ENCODE measurements at regions not wholly inside any gene's neighbourhood (a gene's known extent, or its start where the extent isn't known, plus 50 kb on each side); places are given as distances from the start of the nearest gene placed in this dataset.

GRCh38 chr5:145587308-145587672, 247.9 kb downstream of the PRELID2 start:
- no peak for DNase-seq
- intact Hi-C loops (cut with DNase I), result no loop called here

GRCh38 chr5:145586661-145587307, 248.4 kb downstream of the PRELID2 start:
- intact Hi-C loops (cut with DNase I), result no loop called here
- no peak for DNase-seq

- DNase-seq, result no peak
- intact Hi-C loops (cut with DNase I), result no loop called here
These were observed 249.5 kb downstream of the PRELID2 start for GRCh38 chr5:145585443-145586148.

- intact Hi-C loops (cut with DNase I), result no loop called here
- DNase-seq, result no peak
These were observed 255.8 kb downstream of the PRELID2 start for GRCh38 chr5:145579301-145579700.

- DNase-seq, result no peak
These were observed 260.1 kb downstream of the PRELID2 start for GRCh38 chr5:145574889-145575573.

GRCh38 chr5:145568581-145568980, 266.6 kb downstream of the PRELID2 start:
- intact Hi-C loops (cut with DNase I), result no loop called here
- DNase-seq, result no peak

More at GRCh38 chr5:145574889-145575573, 260.1 kb downstream of the PRELID2 start:
- intact Hi-C loops (cut with DNase I), result no loop called here

GRCh38 chr5:145562931-145563330, 272.2 kb downstream of the PRELID2 start:
- intact Hi-C loops (cut with DNase I), result no loop called here
- DNase-seq, result no peak

GRCh38 chr5:145558288-145558687, 276.9 kb downstream of the PRELID2 start:
- intact Hi-C loops (cut with DNase I), result no loop called here

GRCh38 chr5:145557345-145557744, 277.8 kb downstream of the PRELID2 start:
- DNase-seq, result no peak
- intact Hi-C loops (cut with DNase I), result no loop called here

More at GRCh38 chr5:145558288-145558687, 276.9 kb downstream of the PRELID2 start:
- no peak for DNase-seq

- DNase-seq, result peak in 2 of 42 donors; percentile 1 to 2
- intact Hi-C loops (cut with DNase I), result no loop called here
These were observed 280.7 kb downstream of the PRELID2 start for GRCh38 chr5:145554399-145554798.

GRCh38 chr5:145553177-145553576, 282.0 kb downstream of the PRELID2 start:
- intact Hi-C loops (cut with DNase I), result no loop called here

GRCh38 chr5:145551714-145552113, 283.4 kb downstream of the PRELID2 start:
- intact Hi-C loops (cut with DNase I), result no loop called here
- no peak for DNase-seq

More at GRCh38 chr5:145553177-145553576, 282.0 kb downstream of the PRELID2 start:
- DNase-seq, result no peak

- intact Hi-C loops (cut with DNase I), result no loop called here
- no peak for DNase-seq
These were observed 287.0 kb downstream of the PRELID2 start for GRCh38 chr5:145548097-145548496.

- no peak for DNase-seq
- intact Hi-C loops (cut with DNase I), result no loop called here
These were observed 290.7 kb downstream of the PRELID2 start for GRCh38 chr5:145544401-145544800.

- intact Hi-C loops (cut with DNase I), result no loop called here
- no peak for DNase-seq
These were observed 291.2 kb downstream of the PRELID2 start for GRCh38 chr5:145543968-145544367.

GRCh38 chr5:145540375-145540774, 294.8 kb downstream of the PRELID2 start:
- DNase-seq, result no peak
- intact Hi-C loops (cut with DNase I), result no loop called here

GRCh38 chr5:145539201-145539600, 295.9 kb downstream of the PRELID2 start:
- no peak for DNase-seq
- intact Hi-C loops (cut with DNase I), result no loop called here

GRCh38 chr5:145536133-145536532, 299.0 kb downstream of the PRELID2 start:
- intact Hi-C loops (cut with DNase I), result no loop called here
- DNase-seq, result no peak

- DNase-seq, result no peak
- intact Hi-C loops (cut with DNase I), result no loop called here
These were observed 304.0 kb downstream of the PRELID2 start for GRCh38 chr5:145531038-145531734.

GRCh38 chr5:145521523-145521922, 313.6 kb downstream of the PRELID2 start:
- intact Hi-C loops (cut with DNase I), result no loop called here
- no peak for DNase-seq
